AG04450 (cell line): ENCODE measurements at regions not wholly inside any gene's neighbourhood (a gene's known extent, or its start where the extent isn't known, plus 50 kb on each side); places are given as distances from the start of the nearest gene placed in this dataset.

ENCODE experiments used
- CTCF ChIA-PET: fragments of 300-600, 350-600 bp; formaldehyde crosslinking; extraction: SDS; loops from one replicate; lab custom pipeline; 2022; ENCODE audit warnings: antibody characterized with exemption, inconsistent platforms; lab: Charles Lee
- POLR2A ChIA-PET: fragments of 350-600 bp; formaldehyde crosslinking; extraction: SDS; loops from one replicate; lab custom pipeline; 2021; ENCODE audit warnings: antibody characterized with exemption, inconsistent platforms; lab: Yijun Ruan, JAX
- DNase-seq: peaks from one replicate; pipeline ENCODE4 v3.0.0-alpha.2; 2011; ENCODE audit warnings: low read depth, low spot score
- H3K27ac ChIP-seq: one replicate; pipeline ENCODE4 v1.5.1; 2012; ENCODE audit warnings: low read depth, low read length, control low read depth
- H3K27me3 ChIP-seq: one replicate; pipeline ENCODE4 v1.6.0; 2012; ENCODE audit warnings: low read length; ENCODE audit not compliant: control insufficient read depth, insufficient read depth
- H3K4me3 ChIP-seq: 2 replicates; pipeline ENCODE4 v1.5.1; 2011; ENCODE audit warnings: mild to moderate bottlenecking, low read depth, low read length, control low read depth
- H3K9me3 ChIP-seq: 2 replicates; pipeline ENCODE4 v1.5.1; 2012; ENCODE audit warnings: low read length; ENCODE audit not compliant: control insufficient read depth, insufficient read depth
- CTCF ChIP-seq: IDR thresholded peaks from 2 replicates; pipeline ENCODE4 v1.5.1; 2011; ENCODE audit warnings: low read depth, low read length, control low read depth, inconsistent platforms

GRCh38 chr5:111901296-111901695 lies 144.3 kb upstream of the NREP start:
- H3K9me3 ChIP-seq, result peaks cover 3% of the 10 kb centered on the region; the same call in 1 of the 2 replicates

GRCh38 chr5:111892949-111893348 lies 136.0 kb upstream of the NREP start:
- ChIA-PET CTCF (no interaction called here), POLR2A (interaction anchor here (0.7 kb wide), 1 partner anchor 136 kb away, joined by 3 read pairs; no protein-coding TSS in a partner anchor)
- no peak for TF ChIP-seq CTCF
- Histone ChIP-seq H3K27me3 (no peaks in the 10 kb centered on the region), H3K27ac (no peak overlapping the region), H3K9me3 (peaks cover 6% of the 10 kb centered on the region; the same call in 1 of the 2 replicates), H3K4me3 (no peak overlapping the region)
- DNase-seq, result no peak

More at GRCh38 chr5:111901296-111901695, 144.3 kb upstream of the NREP start:
- POLR2A ChIA-PET, result no interaction called here
- CTCF ChIA-PET, result no interaction called here
- no peak for DNase-seq
- no peaks in the 10 kb centered on the region for H3K27me3 ChIP-seq
- no peak overlapping the region for H3K4me3 ChIP-seq
- no peak overlapping the region for H3K27ac ChIP-seq
- TF ChIP-seq CTCF, result no peak

- no peak overlapping the region for H3K27ac ChIP-seq
- H3K4me3 ChIP-seq, result no peak overlapping the region
- peaks cover 6% of the 10 kb centered on the region; the same call in 1 of the 2 replicates for H3K9me3 ChIP-seq
- H3K27me3 ChIP-seq, result no peaks in the 10 kb centered on the region
- no peak for TF ChIP-seq CTCF
- CTCF ChIA-PET, result no interaction called here
- POLR2A ChIA-PET, result no interaction called here
- DNase-seq, result no peak
Observed at GRCh38 chr5:111887706-111888105, 130.7 kb upstream of the NREP start.

DNA sequence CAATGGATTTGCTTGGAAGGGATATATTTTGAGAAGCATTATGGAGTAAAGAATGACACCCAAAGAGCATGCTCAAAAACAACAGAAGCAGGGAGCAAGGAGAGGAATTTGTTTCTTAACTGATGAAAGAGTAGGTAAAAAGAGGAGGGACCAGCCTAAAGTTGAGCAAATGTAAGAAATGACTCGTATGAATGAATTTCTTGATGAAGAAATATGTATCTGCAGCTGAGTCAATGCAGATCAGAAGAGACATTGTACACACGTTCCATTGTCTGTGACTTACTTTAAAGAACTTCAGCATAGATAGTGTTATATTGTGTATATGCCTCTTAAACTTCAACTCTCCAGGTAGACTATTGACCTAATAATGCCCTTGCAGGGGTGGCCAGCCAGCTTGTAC lies 112.7 kb upstream of the NREP start:
- DNase-seq, result no peak
- CTCF ChIA-PET, result no interaction called here
- Histone ChIP-seq H3K27ac (no peak overlapping the region), H3K4me3 (no peak overlapping the region), H3K27me3 (no peaks in the 10 kb centered on the region), H3K9me3 (no peaks in the 10 kb centered on the region)
- TF ChIP-seq CTCF, result no peak
- POLR2A ChIA-PET, result no interaction called here

- Histone ChIP-seq H3K27me3 (no peaks in the 10 kb centered on the region), H3K27ac (no peak overlapping the region), H3K9me3 (no peaks in the 10 kb centered on the region), H3K4me3 (no peak overlapping the region)
- DNase-seq, result no peak
- TF ChIP-seq CTCF, result no peak
- CTCF ChIA-PET, result interaction anchor here (0.6 kb wide), 1 partner anchor 127 kb away, joined by 3 read pairs; no protein-coding TSS in a partner anchor
- POLR2A ChIA-PET, result no interaction called here
Observed at GRCh38 chr5:111865356-111865755, 108.4 kb upstream of the NREP start.
